ENCODE measurements at regions not wholly inside any gene's neighbourhood (a gene's known extent, or its start where the extent isn't known, plus 50 kb on each side); places are given as distances from the start of the nearest gene placed in this dataset.
"Not testable (repeated sequence)": the region's sequence is repeated elsewhere in the genome, so short reads cannot be mapped to it uniquely, and the experiment has no call there.

DNA sequence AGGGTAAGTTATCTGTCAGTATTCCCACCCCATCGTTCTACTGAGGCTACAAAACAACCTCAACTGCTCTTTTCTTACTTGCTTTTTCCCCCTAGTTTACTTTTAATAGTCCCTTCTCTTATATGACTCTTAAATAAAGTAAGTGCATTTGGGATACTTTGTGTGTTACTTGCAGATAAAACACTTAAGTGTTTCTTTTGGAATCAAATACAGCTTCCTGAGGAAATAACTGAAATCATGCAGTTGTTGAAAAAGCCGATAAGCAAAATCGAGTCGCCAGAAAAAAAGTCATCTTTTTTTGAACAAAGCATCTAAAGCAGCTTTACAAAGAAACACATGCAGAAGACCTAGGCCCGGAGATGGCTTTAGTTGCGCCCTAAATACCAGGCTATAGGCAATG is 53.5 kb upstream of the EPB41L4A start:
- DNase-seq: no peak

DNA sequence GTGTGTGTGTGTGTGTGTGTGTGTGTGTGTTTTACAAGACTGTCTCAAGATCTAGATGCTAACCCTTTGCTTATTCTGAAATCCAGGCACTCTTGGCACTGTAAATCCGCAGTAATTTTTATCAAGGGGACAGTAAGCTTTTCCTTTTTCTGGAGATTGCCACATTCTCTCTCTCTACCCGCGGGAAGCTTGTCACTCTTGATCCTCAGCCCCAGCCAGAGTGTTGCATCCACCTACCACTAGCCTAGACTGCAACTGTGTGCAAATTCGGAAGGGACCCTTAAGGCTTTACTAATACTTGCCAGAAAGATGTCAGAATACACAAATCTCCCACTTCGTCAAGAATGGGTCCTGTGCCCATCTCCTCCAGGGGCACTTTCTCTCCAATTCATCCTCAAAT is 54.9 kb upstream of the EPB41L4A start:
- DNase-seq: no peak

DNA sequence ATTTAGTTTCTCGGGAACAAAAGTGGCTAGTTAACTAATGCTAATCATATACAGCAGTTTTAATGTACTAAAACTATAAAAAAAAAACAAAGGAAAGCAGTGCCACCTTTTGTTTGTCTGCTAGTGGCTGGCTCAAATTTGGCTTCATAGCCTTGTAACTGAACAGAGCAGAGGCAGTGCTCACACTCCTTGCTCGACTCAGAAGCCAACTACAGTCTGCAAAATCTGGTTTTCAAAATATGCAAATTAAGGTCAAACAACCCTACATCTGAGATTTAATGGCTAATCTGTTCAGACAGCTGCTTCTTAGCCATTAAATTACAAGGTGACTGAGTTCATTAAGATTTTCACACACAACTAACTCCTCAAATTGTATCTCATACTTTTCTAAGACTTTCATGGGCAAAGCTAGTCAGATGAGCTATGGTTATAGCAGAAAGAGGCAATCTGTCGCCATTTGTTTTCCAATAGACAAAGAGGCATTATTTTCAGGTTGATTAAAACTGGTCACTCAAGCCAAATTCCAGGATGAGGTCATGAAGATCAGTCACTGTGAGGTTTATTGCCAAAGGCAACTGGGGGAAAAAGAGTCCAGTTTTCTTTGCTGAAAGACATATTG is 56.8 kb upstream of the EPB41L4A start:
- DNase-seq: no peak

DNA sequence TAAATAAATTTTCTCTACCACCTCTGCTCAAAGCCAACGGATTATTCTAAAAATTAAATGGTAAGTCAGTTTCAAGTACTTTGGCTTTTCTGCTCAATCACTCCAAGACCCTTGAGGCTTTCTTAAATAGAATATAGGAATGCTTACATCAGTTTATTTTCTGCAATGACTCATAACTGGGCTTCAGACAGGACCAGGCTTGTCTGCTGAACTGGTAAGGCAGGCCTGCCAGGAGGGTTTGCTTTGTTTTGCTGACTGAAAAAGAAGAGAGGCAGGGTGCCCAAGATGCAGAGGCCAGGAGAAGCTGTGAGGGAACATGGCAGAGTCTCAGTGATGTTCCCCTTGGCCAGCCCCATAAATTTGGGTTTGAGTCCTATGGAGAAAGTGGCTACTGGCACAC is 60.3 kb upstream of the EPB41L4A start:
- no peak for DNase-seq

DNA sequence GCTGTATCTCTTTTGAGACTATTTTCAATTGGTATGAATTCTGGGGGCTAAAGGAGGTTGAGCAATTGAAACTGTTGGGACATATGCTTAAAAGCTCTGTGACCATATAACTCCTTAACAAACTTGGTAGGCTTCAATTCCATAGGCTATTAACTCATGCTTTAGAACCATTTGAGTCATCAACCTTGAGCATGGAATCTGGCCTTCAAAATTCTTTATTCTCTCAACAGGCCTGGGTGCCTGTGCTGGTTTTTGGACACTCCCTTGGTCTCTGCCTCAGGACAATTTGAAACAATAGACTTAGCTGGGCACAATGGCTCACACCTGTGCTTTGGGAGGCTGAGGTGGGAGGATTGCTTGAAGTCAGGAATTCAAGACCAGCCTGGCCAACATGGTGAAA is 61.4 kb upstream of the EPB41L4A start:
- no peak for DNase-seq

DNA sequence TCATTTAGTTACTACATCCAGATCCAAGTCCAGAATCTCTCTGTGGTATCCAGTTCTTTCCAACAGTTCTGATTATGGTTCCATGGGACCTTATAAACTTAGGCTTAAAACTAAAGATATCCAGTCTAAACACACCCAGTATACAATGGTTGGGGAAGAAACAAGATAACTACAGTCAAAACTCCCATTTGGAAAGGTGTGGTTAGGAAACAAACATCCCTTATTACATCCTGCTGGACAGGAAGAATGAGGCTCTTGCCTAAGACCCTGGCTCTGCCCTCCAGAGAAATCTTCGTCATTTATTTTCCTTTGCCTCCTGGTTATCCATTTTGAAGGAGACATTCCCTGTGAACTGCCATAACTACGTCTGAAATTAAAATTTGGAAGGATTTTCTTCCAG is 64.6 kb upstream of the EPB41L4A start:
- no peak for DNase-seq

DNA sequence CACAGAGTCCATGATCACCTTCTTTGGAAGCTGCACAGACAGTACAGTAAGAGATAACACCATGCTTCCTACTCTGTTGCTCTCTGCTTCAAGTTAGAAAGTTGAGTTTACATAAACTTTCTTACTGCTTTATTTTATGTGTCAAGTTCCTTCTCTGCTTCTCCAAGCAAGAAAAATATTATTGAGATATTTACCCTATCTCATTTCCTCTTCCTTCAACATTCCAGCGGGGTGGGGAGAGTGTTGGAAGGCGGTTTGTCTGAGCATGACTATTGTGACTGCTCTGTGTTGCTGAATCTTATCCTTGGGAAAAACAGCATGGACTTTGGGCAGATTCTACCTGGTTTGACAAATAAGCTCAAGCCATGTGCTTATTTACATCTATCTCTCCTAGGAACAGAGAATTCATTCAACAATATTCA is 66.9 kb upstream of the EPB41L4A start:
- no peak for DNase-seq

DNA sequence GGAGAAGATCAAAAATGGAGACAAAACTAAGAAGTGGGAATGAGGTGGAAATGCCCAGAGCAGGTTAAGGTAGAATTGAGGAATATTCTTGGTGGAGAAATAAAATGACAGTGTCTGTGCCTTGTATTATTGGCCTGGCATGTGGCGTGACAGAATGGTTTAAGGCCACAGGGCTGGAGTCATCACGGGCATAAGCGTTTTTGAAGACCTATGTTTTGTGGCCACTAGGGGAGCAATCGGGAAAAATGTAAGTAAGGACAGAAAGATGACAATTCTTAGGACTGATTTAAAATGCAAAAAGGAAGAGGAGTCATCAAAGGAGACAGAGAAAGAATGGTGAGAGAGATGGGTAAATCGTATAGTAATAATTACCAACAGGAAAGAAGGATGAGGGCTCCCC is 72.2 kb upstream of the EPB41L4A start:
- no peak for DNase-seq

DNA sequence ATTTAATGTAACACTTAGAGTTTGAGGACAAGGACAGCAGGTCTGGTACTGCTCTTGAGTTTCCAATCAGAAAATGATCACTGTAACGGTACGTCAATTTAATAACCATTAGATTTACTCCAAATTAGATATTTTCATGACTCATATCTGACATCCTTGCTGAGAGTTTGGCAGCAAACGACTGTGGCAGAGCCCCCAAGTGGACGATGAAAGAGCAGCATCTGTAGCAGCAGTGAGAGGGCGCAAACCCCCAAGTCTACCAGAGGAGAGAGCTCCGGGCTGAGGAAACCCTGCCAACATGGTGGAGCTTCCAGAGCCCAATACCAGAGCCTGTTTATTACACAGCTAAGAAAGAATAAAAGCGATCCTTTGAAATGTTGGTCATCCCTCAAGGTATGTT is 73.2 kb upstream of the EPB41L4A start:
- DNase-seq: peak; percentile 8 to 23

DNA sequence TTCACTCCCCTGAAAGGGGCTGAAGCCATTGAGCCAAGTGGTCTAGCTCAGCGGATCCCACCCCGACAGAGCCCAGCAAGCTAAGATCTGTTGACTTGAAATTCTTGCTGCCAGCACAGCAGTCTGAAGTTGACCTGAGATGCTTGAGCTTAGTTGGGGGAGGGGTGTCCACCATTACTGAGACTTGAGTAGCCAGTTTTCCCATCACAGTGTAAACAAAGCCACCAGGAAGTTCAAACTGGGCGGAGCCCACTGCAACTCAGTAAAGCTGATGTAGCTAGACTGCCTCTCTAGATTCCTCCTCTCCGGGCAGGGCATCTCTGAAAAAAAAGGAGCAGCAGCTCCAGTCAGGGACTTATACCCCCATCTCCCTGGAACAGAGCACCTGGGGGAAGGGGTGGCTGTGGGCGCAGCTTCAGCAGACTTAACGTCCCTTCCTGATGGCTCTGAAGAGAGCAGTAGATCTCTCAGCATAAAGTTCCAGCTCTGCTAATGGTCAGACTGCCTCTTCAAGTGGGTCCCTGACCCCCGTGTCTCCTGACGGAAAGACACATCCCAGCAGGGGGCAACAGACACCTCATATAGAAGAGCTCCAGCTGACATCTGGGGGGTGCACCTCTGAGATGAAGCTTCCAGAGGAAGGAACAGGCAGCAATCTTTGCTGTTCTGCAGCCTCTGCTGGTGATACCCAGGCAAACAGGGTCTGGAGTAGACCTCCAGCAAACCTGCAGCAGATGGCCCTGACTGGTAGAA is 84.8 kb upstream of the EPB41L4A start:
- DNase-seq: not testable (repeated sequence)

DNA sequence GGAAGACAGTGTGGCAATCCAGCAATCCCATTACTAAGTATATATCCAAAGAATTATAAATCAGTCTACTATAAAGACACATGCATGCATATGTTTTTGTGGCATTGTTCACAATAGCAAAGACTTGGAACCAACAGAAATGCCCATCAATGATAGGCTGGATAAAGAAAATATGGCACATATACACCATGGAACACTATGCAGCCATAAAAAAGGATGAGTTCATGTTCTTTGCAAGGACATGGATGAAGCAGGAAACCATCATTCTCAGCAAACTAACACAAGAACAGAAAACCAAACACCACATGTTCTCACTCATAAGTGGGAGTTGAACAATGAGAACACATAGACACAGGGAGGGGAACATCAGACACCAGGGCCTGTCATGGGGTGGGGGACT is 90.0 kb upstream of the EPB41L4A start:
- DNase-seq: not testable (repeated sequence)

DNA sequence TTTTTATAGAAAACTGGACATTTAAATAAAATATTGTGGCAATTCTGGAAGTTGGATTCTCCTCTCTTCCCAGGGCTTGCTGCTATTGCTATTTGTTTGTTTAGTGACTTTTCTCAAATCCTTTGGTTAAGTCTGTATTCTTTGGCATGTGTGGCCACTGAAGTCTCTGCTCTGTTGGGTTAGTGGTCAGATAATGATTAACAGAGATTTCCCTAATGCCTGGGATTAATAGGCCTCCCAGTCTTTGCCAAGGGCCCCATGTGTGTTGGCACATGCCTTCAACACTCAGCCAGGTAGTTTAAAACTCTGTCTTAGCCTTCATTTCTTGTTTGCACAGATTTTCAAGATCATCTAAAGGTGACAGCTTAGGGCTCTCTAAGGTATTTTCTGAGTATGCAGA is 92.8 kb upstream of the EPB41L4A start:
- DNase-seq: no peak

DNA sequence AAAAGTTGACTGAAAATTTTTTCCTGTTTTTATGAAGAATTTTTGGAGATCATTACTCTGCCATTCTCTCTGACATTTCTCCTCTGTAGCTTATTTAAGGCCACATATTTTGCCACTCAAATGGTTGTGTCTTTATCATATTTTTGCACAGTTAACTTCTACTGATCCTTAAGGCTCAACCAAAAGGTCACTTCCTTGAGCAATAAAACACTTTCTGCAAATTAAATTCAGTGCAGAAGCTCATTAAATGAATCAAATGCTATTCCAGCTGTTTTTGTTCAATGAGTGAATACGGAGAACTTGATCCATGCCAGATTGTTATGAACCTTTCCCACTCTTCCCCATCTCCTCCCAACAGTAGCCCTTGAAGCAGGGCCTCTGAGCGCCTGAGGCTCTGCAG is 93.8 kb upstream of the EPB41L4A start:
- no peak for DNase-seq

DNA sequence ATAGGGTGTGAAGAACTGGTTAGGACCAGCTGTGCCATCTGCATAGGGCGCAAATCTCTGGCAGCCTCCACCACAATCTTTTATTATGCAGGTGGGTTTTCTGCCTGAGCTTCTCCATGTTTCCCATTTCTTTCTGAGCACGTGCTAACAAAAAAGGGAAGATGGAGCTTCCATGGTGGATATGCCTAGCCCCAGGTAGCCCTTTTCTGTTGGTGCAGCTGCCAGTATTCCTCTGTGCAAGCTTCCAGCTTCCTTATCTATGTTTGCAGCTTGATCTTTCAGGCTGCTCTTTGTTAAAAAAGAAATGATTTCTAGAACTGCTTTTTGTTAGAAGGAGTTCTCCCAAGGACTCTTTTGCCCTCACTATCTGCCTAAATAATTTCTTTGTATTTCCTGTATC is 95.0 kb upstream of the EPB41L4A start:
- DNase-seq: no peak

DNA sequence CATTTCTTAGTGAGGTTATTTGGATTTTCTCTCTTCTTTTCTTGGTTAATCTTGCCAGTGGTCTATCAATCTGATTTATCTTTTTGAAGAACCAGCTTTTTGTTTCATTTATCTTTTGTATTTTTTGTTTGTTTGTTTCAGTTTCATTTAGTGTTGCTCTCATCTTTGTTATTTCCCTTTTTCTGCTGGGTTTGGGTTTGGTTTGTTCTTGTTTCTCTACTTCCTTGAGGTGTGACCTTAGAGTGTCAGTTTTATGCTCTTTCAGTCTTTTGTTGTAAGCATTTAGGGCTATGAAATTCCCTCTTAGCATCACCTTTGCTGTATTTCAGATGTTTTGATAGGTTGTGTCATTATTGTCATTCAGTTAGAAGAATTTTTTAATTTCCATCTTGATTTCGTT is 101.4 kb upstream of the EPB41L4A start:
- not testable (repeated sequence) for DNase-seq

DNA sequence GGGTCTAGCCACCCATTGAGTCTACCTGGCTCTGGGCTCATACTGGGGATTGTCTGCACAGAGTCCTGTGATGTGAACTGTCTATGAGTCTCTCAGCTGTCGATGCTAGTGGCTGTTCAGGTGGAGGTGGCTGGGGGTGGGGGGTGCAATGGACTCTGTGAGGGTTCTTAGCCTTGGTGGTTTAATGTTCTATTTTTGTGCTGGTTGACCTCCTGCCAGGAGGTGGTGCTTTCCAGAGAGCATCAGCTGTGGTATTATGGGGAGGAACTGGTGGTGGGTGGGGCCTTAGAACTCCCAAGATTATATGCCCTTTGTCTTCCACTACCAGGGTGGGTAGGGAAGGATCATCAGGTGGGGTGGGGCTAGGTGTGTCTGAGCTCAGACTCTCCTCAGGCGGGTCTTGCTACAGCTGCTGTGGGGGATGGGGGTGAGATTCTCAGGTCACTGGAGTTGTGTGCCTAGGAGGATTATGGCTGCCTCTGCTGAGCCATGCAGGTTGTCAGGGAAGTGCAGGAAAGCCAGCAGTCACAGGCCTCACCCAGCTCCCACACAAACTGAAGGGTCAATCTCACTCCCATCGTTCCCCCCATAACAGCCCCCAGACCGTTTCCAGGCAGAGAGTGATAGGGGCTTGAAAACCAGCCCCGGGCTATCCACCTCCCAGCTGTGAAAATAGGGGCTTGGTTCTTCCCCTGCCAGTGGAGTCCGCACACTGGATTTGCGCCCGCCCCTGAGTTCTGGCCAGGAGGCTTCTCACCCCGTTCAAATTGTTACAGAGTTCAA is 104.0 kb upstream of the EPB41L4A start:
- DNase-seq: not testable (repeated sequence)

DNA sequence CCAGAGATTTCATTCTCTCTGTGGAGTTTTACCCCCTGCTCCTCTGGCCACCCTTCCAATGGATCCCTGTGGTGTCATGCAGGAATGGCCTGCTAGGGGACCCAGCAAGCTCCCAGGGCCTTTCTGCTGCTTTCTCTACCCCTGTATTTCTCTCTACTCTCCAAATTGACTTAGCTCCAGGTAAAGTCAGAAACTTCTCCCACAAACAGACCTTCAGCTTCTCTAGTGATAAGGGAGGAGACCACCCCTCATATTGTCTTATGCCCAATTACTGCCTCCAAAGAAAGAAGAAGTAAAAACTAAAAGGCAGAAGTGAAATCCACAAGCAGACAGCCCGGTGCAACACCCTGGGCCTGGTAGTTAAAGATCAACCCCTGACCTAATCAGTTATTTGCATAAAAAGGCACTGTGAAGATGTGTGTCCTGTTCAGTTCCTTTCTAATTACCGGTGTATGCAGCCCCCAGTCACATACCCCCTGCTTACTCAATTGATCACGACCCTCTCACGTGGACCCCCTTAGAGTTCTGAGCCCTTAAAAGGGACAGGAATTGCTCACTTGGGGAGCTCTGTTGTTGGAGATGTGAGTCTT is 104.7 kb upstream of the EPB41L4A start:
- DNase-seq: not testable (repeated sequence)

DNA sequence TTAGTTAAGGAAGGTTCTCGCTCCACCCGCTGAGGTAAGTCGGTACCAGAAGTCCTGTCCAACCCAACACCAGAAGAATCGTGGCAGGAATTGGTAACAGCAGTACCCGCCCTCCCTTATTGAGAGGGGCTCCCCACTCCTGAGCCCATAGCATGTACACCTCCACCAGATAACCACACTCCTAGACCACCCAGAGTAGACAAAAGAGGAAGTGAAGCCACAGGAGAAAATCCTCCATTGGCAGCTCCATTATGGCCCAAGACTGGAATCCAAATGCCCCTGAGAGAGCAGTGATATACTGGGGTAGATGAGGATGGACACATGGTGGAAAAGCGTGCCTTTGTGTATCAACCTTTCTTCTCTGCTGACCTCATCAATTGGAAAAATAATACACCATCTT is 106.1 kb upstream of the EPB41L4A start:
- no peak for DNase-seq

DNA sequence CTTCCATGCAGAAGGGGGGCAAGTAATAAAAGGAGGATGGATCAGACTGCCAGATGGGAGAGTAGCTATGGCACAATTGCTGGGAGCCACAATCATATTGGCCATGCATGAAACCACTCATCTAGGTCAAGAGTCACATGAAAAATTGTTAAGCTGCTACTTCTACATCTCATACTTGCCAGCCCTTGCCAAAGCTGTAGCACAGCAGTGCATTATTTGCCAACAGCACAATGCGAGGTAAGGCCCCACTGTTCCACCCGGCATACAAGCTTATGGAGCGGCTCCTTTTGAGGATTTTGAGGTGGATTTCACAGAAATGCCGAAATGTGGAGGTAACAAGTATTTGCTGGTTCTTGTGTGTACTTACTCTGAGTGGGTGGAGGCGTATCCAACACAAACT is 109.9 kb upstream of the EPB41L4A start:
- no peak for DNase-seq

DNA sequence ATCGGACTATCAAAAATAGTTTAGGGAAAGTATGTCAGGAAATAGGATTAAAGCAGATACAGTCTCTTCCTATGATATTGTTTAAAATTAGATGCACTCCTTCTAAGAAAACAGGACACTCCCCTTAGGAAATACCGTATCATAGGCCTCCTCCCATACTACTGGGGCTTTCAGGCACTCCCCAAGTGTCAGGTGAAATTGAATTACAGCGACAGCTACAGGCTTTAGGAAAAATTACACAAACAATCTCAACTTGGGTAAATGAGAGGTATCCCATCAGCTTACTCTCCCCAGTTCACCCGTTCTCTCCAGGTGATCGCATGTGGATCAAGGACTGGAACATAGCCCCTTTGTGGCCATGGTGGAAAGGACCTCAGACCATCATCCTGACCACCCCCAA is 110.4 kb upstream of the EPB41L4A start:
- no peak for DNase-seq

DNA sequence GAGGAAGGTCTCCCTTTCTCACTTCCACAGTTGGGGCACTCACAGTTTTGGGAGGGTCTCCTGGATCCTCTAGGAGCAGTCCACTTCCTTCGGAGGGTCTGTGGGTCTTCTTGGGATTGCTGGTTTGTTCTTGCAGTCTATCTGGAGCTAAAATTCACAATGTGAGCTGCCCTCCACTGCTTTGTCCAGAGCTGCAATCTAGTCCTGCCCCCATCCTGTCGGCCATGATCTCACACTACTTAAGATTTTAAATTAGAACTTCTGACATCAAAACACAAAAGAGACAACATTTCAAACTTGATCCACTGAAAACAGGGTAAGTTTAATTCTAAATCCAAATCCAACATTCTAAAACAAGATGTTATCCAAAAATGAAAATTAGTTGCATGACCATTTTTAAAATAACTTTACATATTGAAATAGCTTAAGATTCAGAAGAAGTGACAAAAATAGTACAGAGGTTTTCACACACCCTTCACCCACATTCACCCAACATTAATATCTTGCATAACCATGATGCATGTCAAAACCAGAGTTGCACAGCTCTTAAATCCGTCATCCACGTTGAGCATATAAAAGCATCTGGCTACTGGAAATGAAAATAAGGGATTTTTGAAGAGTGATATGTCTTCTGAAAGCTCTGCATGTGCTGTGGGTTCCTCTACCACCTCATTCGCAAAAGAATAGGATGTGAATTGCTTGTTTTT is 113.7 kb upstream of the EPB41L4A start:
- no peak for DNase-seq

DNA sequence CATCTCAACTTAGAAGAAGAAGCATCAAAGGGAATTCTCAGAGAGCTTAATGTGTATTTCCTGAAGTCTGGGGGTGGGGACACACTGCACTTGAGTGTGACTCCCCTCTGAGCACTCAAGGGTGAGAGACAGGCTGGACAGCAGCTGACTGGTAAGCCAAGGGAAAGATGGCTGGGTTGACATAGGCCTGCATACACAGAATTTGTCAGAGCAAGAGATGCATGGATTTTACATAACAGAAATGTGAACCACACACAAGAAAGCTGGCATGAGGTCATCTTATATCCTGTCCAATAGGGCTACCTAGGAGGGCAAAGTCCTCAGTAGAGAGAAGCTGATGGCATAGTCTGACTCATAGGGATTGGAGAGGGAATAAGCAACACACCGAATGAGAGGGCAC is 114.3 kb upstream of the EPB41L4A start:
- DNase-seq: no peak

DNA sequence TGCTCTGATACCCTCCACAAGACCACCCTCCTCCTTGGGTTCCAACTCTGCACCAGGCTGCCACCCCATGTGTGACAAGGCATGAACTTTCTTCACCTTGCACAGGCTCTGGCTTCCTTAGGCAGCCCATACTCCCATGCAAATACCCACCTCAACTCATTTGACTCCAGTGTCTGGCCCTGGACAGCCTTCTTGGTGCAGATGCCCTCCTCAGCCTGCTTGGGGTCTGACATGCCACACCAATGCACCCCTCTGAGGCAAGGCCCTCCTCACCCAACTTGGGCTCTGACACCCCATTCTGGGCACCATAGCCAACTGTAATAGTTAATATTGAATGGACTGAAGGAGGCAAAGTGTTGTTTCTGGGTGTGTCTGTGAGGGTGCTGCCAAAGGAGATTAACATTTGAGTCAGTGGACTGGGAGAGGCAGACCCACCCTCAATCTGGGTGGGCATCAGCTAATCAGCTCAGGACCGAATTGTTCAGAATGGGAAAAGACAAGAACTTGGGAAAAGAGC is 115.0 kb upstream of the EPB41L4A start:
- no peak for DNase-seq

Data from activated CD4-positive, alpha-beta T cell treated with anti-CD3 and anti-CD28 coated beads, Interleukin-2, amount 50 U/mL, for 48 hours (primary cell).